ENCODE measurements at regions not wholly inside any gene's neighbourhood (a gene's known extent, or its start where the extent isn't known, plus 50 kb on each side); places are given as distances from the start of the nearest gene placed in this dataset.

GRCh38 chr2:19711470-19712372 lies 190.1 kb downstream of the TTC32 start:
- peak overlapping the region; percentile 30 for H3K27ac ChIP-seq (ENCODE audit: insufficient read depth, low read depth, low read length, poor library complexity, severe bottlenecking)
- H3K36me3 ChIP-seq (ENCODE audit: control insufficient read depth, insufficient read depth, low read length): no peaks in the 10 kb centered on the region
- 60 to 80% methylated on average over 4 to 5 of the region's 5 CpGs for WGBS, 2 experiments
- no peaks in the 10 kb centered on the region for H3K9me3 ChIP-seq (ENCODE audit: control insufficient read depth, low read length)
- no peaks in the 10 kb centered on the region for H3K27me3 ChIP-seq (ENCODE audit: control insufficient read depth, insufficient read depth, low read length, poor library complexity, severe bottlenecking)
- H3K4me1 ChIP-seq (ENCODE audit: control insufficient read depth, insufficient read depth, low read length): no peaks in the 10 kb centered on the region
- no peak overlapping the region for H3K4me3 ChIP-seq (ENCODE audit: insufficient read depth, low read depth, low read length)

- Histone ChIP-seq H3K27ac (ENCODE audit: insufficient read depth, low read depth, low read length, poor library complexity, severe bottlenecking) (no peak overlapping the region), H3K36me3 (ENCODE audit: control insufficient read depth, insufficient read depth, low read length) (no peaks in the 10 kb centered on the region), H3K4me1 (ENCODE audit: control insufficient read depth, insufficient read depth, low read length) (no peaks in the 10 kb centered on the region), H3K9me3 (ENCODE audit: control insufficient read depth, low read length) (no peaks in the 10 kb centered on the region), H3K27me3 (ENCODE audit: control insufficient read depth, insufficient read depth, low read length, poor library complexity, severe bottlenecking) (no peaks in the 10 kb centered on the region), H3K4me3 (ENCODE audit: insufficient read depth, low read depth, low read length) (no peak overlapping the region)
- 94 to 95% methylated on average over 2 of the region's 2 CpGs for WGBS, 2 experiments
Measured at GRCh38 chr2:19710230-19710629, 191.6 kb downstream of the TTC32 start.

- no peaks in the 10 kb centered on the region for H3K4me1 ChIP-seq (ENCODE audit: control insufficient read depth, insufficient read depth, low read length)
- no peak overlapping the region for H3K4me3 ChIP-seq (ENCODE audit: insufficient read depth, low read depth, low read length)
- no peaks in the 10 kb centered on the region for H3K9me3 ChIP-seq (ENCODE audit: control insufficient read depth, low read length)
- no peaks in the 10 kb centered on the region for H3K27me3 ChIP-seq (ENCODE audit: control insufficient read depth, insufficient read depth, low read length, poor library complexity, severe bottlenecking)
- no peak overlapping the region for H3K27ac ChIP-seq (ENCODE audit: insufficient read depth, low read depth, low read length, poor library complexity, severe bottlenecking)
- 81 to 93% methylated on average over 2 of the region's 2 CpGs for WGBS, 2 experiments
- H3K36me3 ChIP-seq (ENCODE audit: control insufficient read depth, insufficient read depth, low read length): no peaks in the 10 kb centered on the region
Measured at GRCh38 chr2:19709553-19709952, 192.2 kb downstream of the TTC32 start.

- Histone ChIP-seq H3K27ac (ENCODE audit: insufficient read depth, low read depth, low read length, poor library complexity, severe bottlenecking) (no peak overlapping the region), H3K27me3 (ENCODE audit: control insufficient read depth, insufficient read depth, low read length, poor library complexity, severe bottlenecking) (no peaks in the 10 kb centered on the region), H3K36me3 (ENCODE audit: control insufficient read depth, insufficient read depth, low read length) (no peaks in the 10 kb centered on the region), H3K4me1 (ENCODE audit: control insufficient read depth, insufficient read depth, low read length) (no peaks in the 10 kb centered on the region), H3K9me3 (ENCODE audit: control insufficient read depth, low read length) (no peaks in the 10 kb centered on the region), H3K4me3 (ENCODE audit: insufficient read depth, low read depth, low read length) (no peak overlapping the region)
- 95 to 100% methylated on average over 2 of the region's 2 CpGs for WGBS, 2 experiments
Measured at GRCh38 chr2:19708776-19709175, 193.0 kb downstream of the TTC32 start.

GRCh38 chr2:19706332-19706731 lies 195.5 kb downstream of the TTC32 start:
- H3K27me3 ChIP-seq (ENCODE audit: control insufficient read depth, insufficient read depth, low read length, poor library complexity, severe bottlenecking): no peaks in the 10 kb centered on the region
- H3K4me3 ChIP-seq (ENCODE audit: insufficient read depth, low read depth, low read length): no peak overlapping the region
- H3K4me1 ChIP-seq (ENCODE audit: control insufficient read depth, insufficient read depth, low read length): no peaks in the 10 kb centered on the region
- no peak overlapping the region for H3K27ac ChIP-seq (ENCODE audit: insufficient read depth, low read depth, low read length, poor library complexity, severe bottlenecking)
- no peaks in the 10 kb centered on the region for H3K36me3 ChIP-seq (ENCODE audit: control insufficient read depth, insufficient read depth, low read length)
- no peaks in the 10 kb centered on the region for H3K9me3 ChIP-seq (ENCODE audit: control insufficient read depth, low read length)

GRCh38 chr2:19702267-19702666 lies 199.5 kb downstream of the TTC32 start:
- 90 to 94% methylated on average over 4 of the region's 4 CpGs for WGBS, 2 experiments
- no peaks in the 10 kb centered on the region for H3K36me3 ChIP-seq (ENCODE audit: control insufficient read depth, insufficient read depth, low read length)
- no peaks in the 10 kb centered on the region for H3K9me3 ChIP-seq (ENCODE audit: control insufficient read depth, low read length)
- H3K27ac ChIP-seq (ENCODE audit: insufficient read depth, low read depth, low read length, poor library complexity, severe bottlenecking): no peak overlapping the region
- H3K4me1 ChIP-seq (ENCODE audit: control insufficient read depth, insufficient read depth, low read length): no peaks in the 10 kb centered on the region
- H3K4me3 ChIP-seq (ENCODE audit: insufficient read depth, low read depth, low read length): no peak overlapping the region
- no peaks in the 10 kb centered on the region for H3K27me3 ChIP-seq (ENCODE audit: control insufficient read depth, insufficient read depth, low read length, poor library complexity, severe bottlenecking)

GRCh38 chr2:19700861-19701585 lies 200.8 kb downstream of the TTC32 start:
- Histone ChIP-seq H3K4me3 (ENCODE audit: insufficient read depth, low read depth, low read length) (no peak overlapping the region), H3K36me3 (ENCODE audit: control insufficient read depth, insufficient read depth, low read length) (no peaks in the 10 kb centered on the region), H3K27me3 (ENCODE audit: control insufficient read depth, insufficient read depth, low read length, poor library complexity, severe bottlenecking) (no peaks in the 10 kb centered on the region), H3K4me1 (ENCODE audit: control insufficient read depth, insufficient read depth, low read length) (no peaks in the 10 kb centered on the region), H3K9me3 (ENCODE audit: control insufficient read depth, low read length) (no peaks in the 10 kb centered on the region), H3K27ac (ENCODE audit: insufficient read depth, low read depth, low read length, poor library complexity, severe bottlenecking) (no peak overlapping the region)
- WGBS, 2 experiments: 91 to 93% methylated on average over 9 to 10 of the region's 10 CpGs

GRCh38 chr2:19697131-19697530 lies 204.7 kb downstream of the TTC32 start:
- Histone ChIP-seq H3K9me3 (ENCODE audit: control insufficient read depth, low read length) (no peaks in the 10 kb centered on the region), H3K4me3 (ENCODE audit: insufficient read depth, low read depth, low read length) (no peak overlapping the region), H3K4me1 (ENCODE audit: control insufficient read depth, insufficient read depth, low read length) (no peaks in the 10 kb centered on the region), H3K27me3 (ENCODE audit: control insufficient read depth, insufficient read depth, low read length, poor library complexity, severe bottlenecking) (no peaks in the 10 kb centered on the region), H3K27ac (ENCODE audit: insufficient read depth, low read depth, low read length, poor library complexity, severe bottlenecking) (no peak overlapping the region), H3K36me3 (ENCODE audit: control insufficient read depth, insufficient read depth, low read length) (no peaks in the 10 kb centered on the region)
- 84 to 87% methylated on average over 2 of the region's 2 CpGs for WGBS, 2 experiments

GRCh38 chr2:19695706-19696105 lies 206.1 kb downstream of the TTC32 start:
- Histone ChIP-seq H3K4me1 (ENCODE audit: control insufficient read depth, insufficient read depth, low read length) (no peaks in the 10 kb centered on the region), H3K4me3 (ENCODE audit: insufficient read depth, low read depth, low read length) (no peak overlapping the region), H3K27ac (ENCODE audit: insufficient read depth, low read depth, low read length, poor library complexity, severe bottlenecking) (no peak overlapping the region), H3K36me3 (ENCODE audit: control insufficient read depth, insufficient read depth, low read length) (no peaks in the 10 kb centered on the region), H3K27me3 (ENCODE audit: control insufficient read depth, insufficient read depth, low read length, poor library complexity, severe bottlenecking) (no peaks in the 10 kb centered on the region), H3K9me3 (ENCODE audit: control insufficient read depth, low read length) (no peaks in the 10 kb centered on the region)
- WGBS, 2 experiments: 77 to 82% methylated on average over 4 of the region's 4 CpGs

- H3K36me3 ChIP-seq (ENCODE audit: control insufficient read depth, insufficient read depth, low read length): no peaks in the 10 kb centered on the region
- no peaks in the 10 kb centered on the region for H3K4me1 ChIP-seq (ENCODE audit: control insufficient read depth, insufficient read depth, low read length)
- no peaks in the 10 kb centered on the region for H3K9me3 ChIP-seq (ENCODE audit: control insufficient read depth, low read length)
- no peak overlapping the region for H3K4me3 ChIP-seq (ENCODE audit: insufficient read depth, low read depth, low read length)
- no peaks in the 10 kb centered on the region for H3K27me3 ChIP-seq (ENCODE audit: control insufficient read depth, insufficient read depth, low read length, poor library complexity, severe bottlenecking)
- no peak overlapping the region for H3K27ac ChIP-seq (ENCODE audit: insufficient read depth, low read depth, low read length, poor library complexity, severe bottlenecking)
- 95 to 100% methylated on average over 1 of the region's 1 CpG for WGBS, 2 experiments
Measured at GRCh38 chr2:19691892-19692291, 209.9 kb downstream of the TTC32 start.
